Right lobe of liver (tissue), 6 donors: ENCODE measurements at regions not wholly inside any gene's neighbourhood (a gene's known extent, or its start where the extent isn't known, plus 50 kb on each side); places are given as distances from the start of the nearest gene placed in this dataset.

Source experiments
- ATAC-seq, 4 donors: fragments of 200-7000 bp; cut with Tn5 transposase; one replicate each; pipeline ENCODE4 v1.9.1; 2020; ENCODE audit warnings: mild to moderate bottlenecking in 4 of 4, moderate library complexity in 4 of 4
- DNase-seq, 3 donors: peaks; one replicate each; pipeline ENCODE4 v3.0.0-alpha.2; 2020
- H3K27ac ChIP-seq, 3 donors: fragments of 200-600 bp; one replicate each; pipeline ENCODE4 v1.8.0; 2022
- H3K27me3 ChIP-seq, 2 donors: fragments of 200-600 bp; one replicate each; pipeline ENCODE4 v1.8.0; 2022
- H3K36me3 ChIP-seq, 4 donors: fragments of 200-600 bp; sonication (generic) in 1 of 4; one replicate each; pipeline versions ENCODE4 v1.5.1 to v1.8.0; 2017 to 2022; ENCODE audit warnings: control low read depth in 1 of 4
- H3K4me1 ChIP-seq, 4 donors: fragments of 200-600 bp; sonication (generic) in 1 of 4; one replicate each; pipeline versions ENCODE4 v1.5.1 to v1.8.0; 2017 to 2022; ENCODE audit warnings: control low read depth in 1 of 4
- H3K4me3 ChIP-seq, 3 donors: fragments of 200-600 bp; one replicate each; pipeline ENCODE4 v1.8.0; 2022
- H3K9me3 ChIP-seq, 4 donors: fragments of 200-600 bp; sonication (generic) in 1 of 4; one replicate each; pipeline versions ENCODE4 v1.5.1 to v1.8.0; 2017 to 2022; ENCODE audit warnings: control low read depth in 1 of 4
- POLR2A ChIP-seq: fragments of 450-650 bp; IDR thresholded peaks from one replicate; pipeline ENCODE4 v1.6.1; 2017; ENCODE audit warnings: antibody characterized with exemption, mild to moderate bottlenecking
- WGBS: methylation state at CpG from one replicate; pipeline ENCODE4 v1.1.6; 2018; ENCODE audit warnings: low coverage, low lambda C conversion rate; ENCODE audit not compliant: insufficient coverage; ENCODE audit errors: missing lambda C conversion rate; 5-methylcytosine and 5-hydroxymethylcytosine counted together
- intact Hi-C, 2 donors: fragments of 100-400 bp; cut with DNase I; formaldehyde crosslinking; loops; one replicate each; pipeline versions ENCODE4 v1.11.2 to v1.14.1; 2022
- TF ChIP-seq, protein P1 (sequence below), 4 donors: fragments of 200-600 bp in 3 of 4; fragments of 450-650 bp in 1 of 4; IDR thresholded peaks; one replicate each; pipeline versions ENCODE4 v1.5.1 to v1.8.0; 2016 to 2022; ENCODE audit warnings: antibody characterized with exemption in 4 of 4, mild to moderate bottlenecking in 2 of 4
- donor health status: DM: no; HTN: yes; CAD: no.
- donor health status: DM: no; HTN: no; CAD: no.
- donor health status: DM: no; HTN: no; CAD: no.
- donor health status: DM: no; HTN: yes; CAD: no.
- donor health status: DM: no; HTN: yes; CAD: no.

DNA sequence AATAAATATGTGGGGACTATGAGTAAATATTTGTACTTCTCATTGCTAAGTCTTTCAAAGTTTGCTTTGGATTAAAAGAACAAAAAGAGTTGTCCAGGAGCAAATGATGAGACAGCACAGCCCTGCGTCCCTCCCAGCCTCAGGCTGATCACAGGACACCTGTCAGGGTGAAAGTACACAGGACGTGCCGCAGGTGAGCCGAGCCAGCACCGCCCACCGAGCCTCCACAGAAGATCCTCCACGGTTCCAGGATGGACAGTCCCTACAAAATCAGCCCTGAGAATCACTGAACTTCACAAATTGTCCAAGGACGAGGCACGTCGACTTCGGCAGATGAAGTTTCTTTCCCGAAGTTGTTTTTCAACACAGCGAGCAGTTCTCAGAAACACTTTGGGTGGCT, 661.5 kb downstream of the BRD1 start:
- intact Hi-C loops = no loop called here
- 40% methylated on average over 1 of the region's 13 CpGs for WGBS

DNA sequence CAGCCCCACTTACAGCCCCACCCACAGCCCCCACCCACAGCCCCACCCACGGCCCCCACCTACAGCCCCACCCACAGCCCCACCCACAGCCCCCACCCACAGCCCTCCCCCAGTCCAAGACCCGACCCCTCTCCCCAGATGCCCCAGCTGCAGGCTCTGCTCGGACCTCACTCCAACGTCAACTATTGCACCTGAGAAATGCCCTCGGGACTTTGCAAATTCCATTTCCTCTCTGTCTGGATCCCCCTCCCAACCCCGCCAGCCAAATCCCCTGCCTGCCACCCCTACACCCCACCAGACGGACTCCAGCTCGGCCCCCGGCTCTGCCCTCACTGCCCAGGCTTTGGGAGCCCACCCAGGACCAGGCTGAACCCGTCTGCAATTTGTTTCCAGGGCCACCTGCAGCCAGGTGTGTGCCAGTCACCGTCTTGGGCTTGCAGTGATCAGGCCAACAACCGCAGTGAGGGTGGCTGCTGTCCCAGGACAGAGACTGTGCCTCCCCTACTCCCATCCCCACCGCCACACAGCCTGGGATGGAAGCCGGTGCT, 662.8 kb downstream of the BRD1 start:
- no peak overlapping the region for H3K27ac ChIP-seq
- intact Hi-C loops = no loop called here
- H3K4me3 ChIP-seq = no peak overlapping the region
- WGBS = 39% methylated on average over 4 of the region's 14 CpGs
- H3K4me1 ChIP-seq = no peaks in the 10 kb centered on the region
- no peaks in the 10 kb centered on the region for H3K9me3 ChIP-seq
- ATAC-seq (no peak), DNase-seq (peak in 1 of 3 donors; percentile 39)
- TF ChIP-seq, protein P1, sequence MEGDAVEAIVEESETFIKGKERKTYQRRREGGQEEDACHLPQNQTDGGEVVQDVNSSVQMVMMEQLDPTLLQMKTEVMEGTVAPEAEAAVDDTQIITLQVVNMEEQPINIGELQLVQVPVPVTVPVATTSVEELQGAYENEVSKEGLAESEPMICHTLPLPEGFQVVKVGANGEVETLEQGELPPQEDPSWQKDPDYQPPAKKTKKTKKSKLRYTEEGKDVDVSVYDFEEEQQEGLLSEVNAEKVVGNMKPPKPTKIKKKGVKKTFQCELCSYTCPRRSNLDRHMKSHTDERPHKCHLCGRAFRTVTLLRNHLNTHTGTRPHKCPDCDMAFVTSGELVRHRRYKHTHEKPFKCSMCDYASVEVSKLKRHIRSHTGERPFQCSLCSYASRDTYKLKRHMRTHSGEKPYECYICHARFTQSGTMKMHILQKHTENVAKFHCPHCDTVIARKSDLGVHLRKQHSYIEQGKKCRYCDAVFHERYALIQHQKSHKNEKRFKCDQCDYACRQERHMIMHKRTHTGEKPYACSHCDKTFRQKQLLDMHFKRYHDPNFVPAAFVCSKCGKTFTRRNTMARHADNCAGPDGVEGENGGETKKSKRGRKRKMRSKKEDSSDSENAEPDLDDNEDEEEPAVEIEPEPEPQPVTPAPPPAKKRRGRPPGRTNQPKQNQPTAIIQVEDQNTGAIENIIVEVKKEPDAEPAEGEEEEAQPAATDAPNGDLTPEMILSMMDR (IDR thresholded peaks at IDR 0.05) = no peak
- no peaks in the 10 kb centered on the region for H3K27me3 ChIP-seq
- H3K36me3 ChIP-seq = no peaks in the 10 kb centered on the region

More for the DNA sequence above, 661.5 kb downstream of the BRD1 start:
- Histone ChIP-seq H3K4me3 (no peak overlapping the region), H3K9me3 (no peaks in the 10 kb centered on the region), H3K27ac (no peak overlapping the region), H3K27me3 (no peaks in the 10 kb centered on the region), H3K36me3 (no peaks in the 10 kb centered on the region), H3K4me1 (no peaks in the 10 kb centered on the region)
- ATAC-seq (no peak), DNase-seq (peak in 1 of 3 donors; percentile 33)
- no peak for TF ChIP-seq POLR2A
- TF ChIP-seq, protein P1 (IDR thresholded peaks at IDR 0.05) = no peak

DNA sequence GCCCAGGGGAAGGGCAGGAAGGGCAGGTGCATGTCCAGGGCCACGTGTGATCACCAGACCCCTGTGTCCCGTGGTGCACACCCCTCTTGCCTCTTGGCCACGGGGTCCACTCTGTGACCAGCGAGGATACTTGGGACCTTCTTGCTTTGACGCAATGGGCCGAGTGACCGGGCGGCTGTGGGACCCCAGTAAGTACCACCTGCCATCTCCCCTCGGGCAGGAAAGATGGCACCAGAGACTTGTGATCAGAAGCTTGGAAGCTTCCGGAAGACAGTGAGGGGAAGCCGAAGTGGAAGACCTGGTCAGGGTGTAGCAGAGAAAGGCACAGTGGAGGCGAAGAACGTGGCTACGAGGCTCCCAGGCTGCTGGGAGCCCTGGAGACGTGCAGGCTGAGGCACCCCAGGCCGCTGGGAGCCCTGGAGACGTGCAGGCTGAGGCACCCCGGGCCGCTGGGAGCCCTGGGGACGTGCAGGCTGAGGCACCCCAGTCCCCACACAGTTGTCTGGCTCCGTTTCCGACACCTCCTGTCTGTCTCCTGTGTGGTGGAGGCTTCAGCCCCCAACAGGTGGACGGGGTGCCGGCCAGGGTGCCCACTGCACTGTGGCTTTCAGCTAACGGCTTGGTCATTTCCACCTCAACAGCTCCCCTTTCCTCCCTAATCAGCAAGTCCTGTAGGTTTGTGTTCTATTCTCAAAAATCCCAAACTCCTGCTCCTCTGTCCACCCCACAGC, 663.5 kb downstream of the BRD1 start:
- H3K27me3 ChIP-seq = no peaks in the 10 kb centered on the region
- no peaks in the 10 kb centered on the region for H3K4me1 ChIP-seq
- no peak overlapping the region for H3K4me3 ChIP-seq
- H3K9me3 ChIP-seq = no peaks in the 10 kb centered on the region
- TF ChIP-seq, protein P1 (IDR thresholded peaks at IDR 0.05) = no peak
- TF ChIP-seq POLR2A = no peak
- 57% methylated on average over 6 of the region's 25 CpGs for WGBS
- ATAC-seq (no peak), DNase-seq (peak in 1 of 3 donors; percentile 37)
- intact Hi-C loops = no loop called here
- H3K36me3 ChIP-seq = no peaks in the 10 kb centered on the region
- no peak overlapping the region for H3K27ac ChIP-seq

DNA sequence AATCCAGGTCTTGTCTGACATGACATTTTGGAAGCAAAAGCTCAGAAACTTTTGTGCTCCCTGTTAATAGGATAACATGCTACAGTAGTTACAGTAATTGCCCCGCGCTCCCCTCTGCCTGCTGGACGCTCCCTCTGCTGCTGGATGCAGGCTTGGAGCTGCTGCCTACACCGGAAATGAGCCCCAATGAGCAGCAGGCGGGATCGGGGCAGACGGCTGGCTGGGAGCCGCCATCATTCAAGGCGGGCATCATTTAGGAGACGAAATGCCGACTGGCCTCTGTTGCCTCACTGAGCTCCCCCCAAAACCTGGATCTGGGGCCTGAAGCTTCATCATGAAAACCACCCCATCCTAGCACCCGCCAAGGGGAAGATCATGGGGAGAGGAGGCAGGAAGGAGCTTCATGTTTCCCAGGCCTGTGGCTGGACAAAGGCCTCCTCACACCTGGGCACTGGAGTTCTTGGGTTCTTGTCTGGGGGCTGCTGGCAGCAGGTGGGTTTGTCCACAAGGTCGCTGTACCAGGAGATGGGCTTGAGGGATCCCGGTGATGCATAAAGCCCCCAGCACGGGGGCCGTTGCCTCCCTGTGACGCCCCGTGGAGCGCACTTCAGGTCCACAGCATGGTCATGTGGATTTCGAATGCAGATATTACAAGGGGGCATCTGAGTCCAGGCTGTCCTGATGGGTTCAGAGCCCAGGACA, 664.3 kb downstream of the BRD1 start:
- no peaks in the 10 kb centered on the region for H3K4me1 ChIP-seq
- no peaks in the 10 kb centered on the region for H3K27me3 ChIP-seq
- no peak for TF ChIP-seq POLR2A
- TF ChIP-seq, protein P1 (IDR thresholded peaks at IDR 0.05) = no peak
- DNase-seq (no peak), ATAC-seq (no peak)
- no peak overlapping the region for H3K4me3 ChIP-seq
- WGBS = 57% methylated on average over 2 of the region's 20 CpGs
- no peaks in the 10 kb centered on the region for H3K36me3 ChIP-seq
- no peak overlapping the region for H3K27ac ChIP-seq
- H3K9me3 ChIP-seq = no peaks in the 10 kb centered on the region
- intact Hi-C loops = no loop called here
